HG03469 (cell line): ENCODE measurements at regions not wholly inside any gene's neighbourhood (a gene's known extent, or its start where the extent isn't known, plus 50 kb on each side); places are given as distances from the start of the nearest gene placed in this dataset.
"Not testable (repeated sequence)": the region's sequence is repeated elsewhere in the genome, so short reads cannot be mapped to it uniquely, and the experiment has no call there.

Experiments used
- ATAC-seq: cut with Tn5 transposase; IDR thresholded peaks from one replicate; pipeline ENCODE4 v1.9.1; 2021; ENCODE audit warnings: mild to moderate bottlenecking, moderate library complexity, moderate number of reproducible peaks; ENCODE audit not compliant: unreplicated experiment

DNA sequence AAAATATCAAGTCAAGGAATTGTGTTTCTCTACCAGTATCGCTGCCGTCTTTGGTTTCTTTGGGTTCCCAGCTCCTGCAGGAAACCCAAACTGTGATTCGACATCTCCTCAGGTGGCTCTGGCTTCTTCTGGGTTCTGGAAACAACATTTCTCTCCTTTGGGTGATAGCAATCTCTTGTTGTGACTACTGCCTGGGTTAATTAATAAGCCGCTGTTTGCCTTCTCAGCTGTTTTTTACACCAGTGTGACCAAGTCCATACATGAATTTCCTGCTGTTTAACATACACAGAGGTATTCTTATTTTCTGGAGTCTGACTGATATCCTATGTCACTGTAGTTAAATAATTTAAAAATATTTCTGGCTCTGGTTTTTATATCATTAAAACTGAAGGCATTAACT lies 112.5 kb upstream of the DCC start:
- no peak for ATAC-seq

- ATAC-seq: no peak
These were observed 111.8 kb upstream of the DCC start for GRCh38 chr18:52228166-52228565.

- ATAC-seq: no peak
These were observed 103.9 kb upstream of the DCC start for GRCh38 chr18:52236131-52236530.

- ATAC-seq: no peak
These were observed 102.4 kb upstream of the DCC start for GRCh38 chr18:52237551-52237950.

DNA sequence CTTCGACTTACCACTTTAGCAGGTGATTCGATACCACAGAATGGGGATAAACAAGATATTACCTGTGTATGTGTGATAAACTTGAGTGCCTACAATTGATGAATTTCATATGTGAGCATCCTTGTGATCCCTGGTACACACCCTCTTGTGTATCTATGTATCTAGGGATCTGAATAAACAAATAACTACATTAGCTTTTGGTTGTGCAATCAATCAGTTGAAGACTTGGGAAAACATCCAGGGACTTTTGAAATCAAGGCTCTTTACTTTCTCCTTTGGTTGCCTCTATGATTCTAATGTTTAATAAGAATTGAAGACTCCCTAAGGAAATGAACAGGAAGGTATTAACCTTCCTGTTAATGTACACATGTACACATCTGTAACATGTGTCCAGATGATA lies 97.3 kb upstream of the DCC start:
- no peak for ATAC-seq

DNA sequence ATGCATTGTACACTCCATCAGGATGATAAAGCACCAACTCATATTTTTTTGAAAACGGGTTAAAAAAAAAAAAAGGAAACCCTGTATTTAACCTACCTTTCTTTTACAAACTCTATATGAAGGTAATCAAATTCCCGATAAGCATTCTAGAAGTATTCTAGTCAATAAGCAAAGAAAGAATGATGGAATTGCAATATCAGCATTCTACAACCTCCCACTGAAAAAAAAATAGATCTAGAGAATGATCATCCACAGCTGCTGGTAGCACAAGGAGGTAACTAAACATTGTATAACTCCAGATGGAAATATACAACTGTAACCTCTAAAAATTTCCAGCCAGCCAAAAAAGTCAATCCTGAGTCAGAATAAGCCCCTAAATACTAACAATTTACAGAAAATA lies 95.3 kb upstream of the DCC start:
- ATAC-seq: no peak

DNA sequence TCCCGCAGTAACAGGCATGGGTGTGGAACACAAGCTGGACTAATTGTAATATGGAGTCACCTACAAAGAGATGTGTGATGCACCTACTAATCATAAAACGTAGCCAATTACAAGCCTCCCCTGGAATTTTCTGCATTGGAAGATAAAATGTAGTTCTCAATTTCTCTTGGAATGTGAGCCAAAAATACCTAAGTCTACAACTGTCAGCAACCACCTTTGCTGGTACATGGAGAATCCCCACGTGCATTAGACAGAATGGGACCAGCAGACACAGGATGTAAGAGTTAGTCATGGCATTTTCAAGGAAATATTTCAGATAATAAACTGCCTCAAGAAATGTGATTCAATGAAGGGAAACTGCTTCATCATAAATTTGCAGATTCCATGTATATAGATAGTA lies 85.6 kb upstream of the DCC start:
- no peak for ATAC-seq

GRCh38 chr18:52257417-52257816 lies 82.6 kb upstream of the DCC start:
- ATAC-seq: not testable (repeated sequence)

DNA sequence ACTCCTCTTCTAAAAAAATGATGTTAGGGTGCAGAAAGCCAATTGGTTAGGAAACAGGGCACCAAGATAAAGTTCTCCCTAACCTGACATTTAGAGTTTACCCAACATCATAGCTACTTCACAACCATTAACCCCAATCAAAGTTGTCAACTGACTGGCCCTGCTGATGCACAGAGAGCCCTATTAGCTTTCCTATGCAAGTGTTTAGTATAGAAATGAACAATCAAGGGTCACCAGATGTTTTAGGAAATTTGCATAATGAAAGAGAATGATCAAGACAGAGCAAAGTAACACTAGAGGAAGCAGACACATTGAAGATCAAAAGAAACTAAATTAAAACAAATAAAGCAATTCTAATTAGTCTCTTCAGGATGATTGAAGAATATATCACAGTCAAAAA lies 64.2 kb upstream of the DCC start:
- no peak for ATAC-seq

DNA sequence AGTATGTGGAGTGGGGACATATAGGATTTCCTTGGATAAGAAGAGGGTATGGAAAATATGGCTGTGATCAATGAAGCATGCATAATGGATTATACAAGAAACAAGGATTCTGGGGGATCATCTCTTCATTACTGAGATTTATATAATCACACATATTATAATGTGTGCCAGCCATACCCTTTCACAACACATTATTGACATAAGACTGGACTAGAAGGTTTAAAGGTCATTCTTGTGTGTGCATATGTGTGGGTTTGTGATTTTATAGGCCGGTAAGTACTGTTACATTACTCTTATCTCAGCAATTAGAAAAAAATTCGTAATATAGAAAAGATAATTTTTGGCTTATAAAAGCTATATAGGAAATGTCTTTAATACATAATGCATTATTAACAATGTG lies 62.2 kb upstream of the DCC start:
- ATAC-seq: no peak

DNA sequence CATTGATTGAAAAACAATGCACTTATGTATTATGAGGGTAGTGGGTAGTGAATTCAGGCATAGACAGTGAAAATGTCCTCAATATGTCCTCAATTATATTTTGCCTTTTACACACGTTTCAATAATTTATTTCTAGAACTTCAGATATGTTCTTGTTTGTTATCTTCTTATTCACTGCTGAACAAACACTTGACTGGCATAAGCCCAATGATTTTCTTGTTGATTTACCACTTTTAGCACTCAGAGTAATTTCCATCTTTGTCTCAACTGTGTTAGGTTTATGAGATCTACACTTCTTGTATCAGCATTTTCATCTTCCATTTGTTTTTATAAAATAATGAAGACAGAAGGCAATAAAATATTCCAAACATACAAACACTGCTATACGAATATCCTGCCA lies 61.8 kb upstream of the DCC start:
- ATAC-seq: no peak

DNA sequence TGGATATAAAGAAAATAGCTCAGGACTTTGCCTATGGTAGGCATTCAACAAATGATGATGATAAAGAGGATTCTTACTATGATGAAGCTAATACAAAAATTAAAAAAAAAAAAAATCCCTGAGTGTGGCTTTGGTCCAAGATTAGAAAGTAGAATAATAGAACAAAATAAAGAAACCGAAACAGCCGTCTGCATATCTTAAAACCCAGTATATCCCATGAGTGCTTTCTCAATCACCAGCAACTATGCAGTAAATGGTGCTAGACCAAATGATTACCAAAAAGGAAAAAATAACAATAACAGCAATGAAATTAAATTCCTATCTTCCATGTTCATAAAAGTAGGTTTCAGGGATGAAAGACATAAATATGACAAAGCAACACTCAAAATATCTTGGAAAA lies 59.3 kb upstream of the DCC start:
- ATAC-seq: no peak

DNA sequence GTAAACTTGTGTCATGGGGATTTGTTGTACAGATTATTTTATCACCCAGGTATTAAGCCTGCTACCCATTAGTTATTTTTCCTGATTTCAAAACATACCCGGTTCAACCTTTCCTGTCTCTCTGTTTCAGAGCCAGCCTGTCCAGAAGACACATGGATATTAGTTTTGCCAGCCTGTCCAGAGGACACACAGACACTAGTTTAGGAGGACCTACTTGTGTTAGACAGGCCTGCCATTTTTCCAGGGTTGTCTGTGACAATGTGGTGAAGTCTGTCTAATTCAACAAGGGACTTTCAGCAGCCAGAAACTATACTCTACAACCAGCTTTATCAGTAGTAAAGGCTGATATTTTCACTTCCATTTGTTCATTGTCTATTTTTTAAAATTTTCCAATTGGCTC lies 56.1 kb upstream of the DCC start:
- ATAC-seq: no peak

- ATAC-seq: no peak
These were observed 53.3 kb upstream of the DCC start for GRCh38 chr18:52286675-52287074.

- no peak for ATAC-seq
These were observed 52.8 kb upstream of the DCC start for GRCh38 chr18:52287151-52287550.

DNA sequence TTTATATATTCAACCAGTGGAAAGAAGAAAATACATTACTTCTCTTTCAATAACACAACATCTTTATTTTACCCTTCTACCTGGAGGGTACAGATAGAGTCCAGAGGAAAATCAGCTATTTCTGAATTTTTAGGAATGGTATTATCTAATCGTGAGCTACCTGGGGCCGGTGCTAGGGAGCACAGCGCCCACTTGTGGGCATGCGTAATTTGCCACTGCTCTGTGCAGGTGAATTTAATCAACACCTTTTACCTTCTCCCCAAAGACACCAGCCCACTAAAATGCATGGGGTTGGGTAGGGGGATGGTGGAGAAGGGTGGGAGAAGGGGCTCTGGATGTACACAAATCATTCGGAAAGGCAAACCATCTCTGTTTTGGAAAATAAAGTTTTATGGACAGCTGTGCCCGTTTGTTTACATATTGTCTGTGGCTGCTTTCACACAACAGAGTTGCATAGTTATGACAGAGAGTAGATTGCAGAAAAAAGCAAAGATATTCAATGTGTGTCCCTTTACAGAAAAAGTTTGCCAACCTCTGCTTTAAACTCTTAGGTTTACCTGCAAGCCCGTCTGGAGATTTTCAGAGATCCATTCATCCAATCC lies 51.5 kb upstream of the DCC start:
- ATAC-seq: no peak

DNA sequence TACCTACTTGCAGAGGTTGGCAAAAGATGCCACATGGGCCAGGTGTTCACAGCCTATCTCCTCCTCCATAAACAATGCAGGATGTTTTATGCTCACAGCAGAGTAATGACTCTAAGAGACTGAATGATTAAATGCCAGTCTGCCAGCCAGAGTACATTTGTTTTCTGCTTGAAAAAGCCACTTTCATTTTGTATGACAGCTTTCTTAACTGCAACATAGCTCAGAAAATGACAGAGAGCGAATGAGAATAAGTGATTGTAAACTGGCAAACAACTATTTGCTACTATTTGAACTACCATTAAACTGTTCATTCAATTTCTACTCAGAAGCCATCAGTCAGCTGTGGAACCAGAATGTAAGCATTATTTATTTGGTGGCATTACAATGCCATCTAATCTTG lies 50.6 kb upstream of the DCC start:
- no peak for ATAC-seq
